ENCODE measurements at regions not wholly inside any gene's neighbourhood (a gene's known extent, or its start where the extent isn't known, plus 50 kb on each side); places are given as distances from the start of the nearest gene placed in this dataset.

GRCh38 chr17:70517816-70518215, 348.5 kb downstream of the KCNJ2 start:
- TF ChIP-seq FOS (IDR thresholded peaks at IDR 0.05; ENCODE audit: low read depth, low read length) (no peak), MAZ (IDR thresholded peaks at IDR 0.05; ENCODE audit: borderline replicate concordance, low read depth, low read length) (no peak), POLR2A (IDR thresholded peaks at IDR 0.05; ENCODE audit: low read depth, low read length) (no peak), BHLHE40 (IDR thresholded peaks at IDR 0.05; ENCODE audit: low read depth, low read length) (no peak), CEBPB (IDR thresholded peaks at IDR 0.05; ENCODE audit: low read depth, low read length) (no peak), MXI1 (IDR thresholded peaks at IDR 0.05; ENCODE audit: borderline replicate concordance, low read depth, low read length) (no peak), CHD1 (IDR thresholded peaks at IDR 0.05; ENCODE audit: low read depth, low read length) (no peak), MAFK (IDR thresholded peaks at IDR 0.05; ENCODE audit: low read depth, low read length) (no peak), SMC3 (IDR thresholded peaks at IDR 0.05; ENCODE audit: low read depth, low read length) (no peak), RFX5 (IDR thresholded peaks at IDR 0.05; ENCODE audit: low read depth, low read length) (no peak), RAD21 (IDR thresholded peaks at IDR 0.05; ENCODE audit: low read length) (no peak), USF2 (IDR thresholded peaks at IDR 0.05; ENCODE audit: low read depth, low read length) (no peak)
- TF ChIP-seq, protein P1, sequence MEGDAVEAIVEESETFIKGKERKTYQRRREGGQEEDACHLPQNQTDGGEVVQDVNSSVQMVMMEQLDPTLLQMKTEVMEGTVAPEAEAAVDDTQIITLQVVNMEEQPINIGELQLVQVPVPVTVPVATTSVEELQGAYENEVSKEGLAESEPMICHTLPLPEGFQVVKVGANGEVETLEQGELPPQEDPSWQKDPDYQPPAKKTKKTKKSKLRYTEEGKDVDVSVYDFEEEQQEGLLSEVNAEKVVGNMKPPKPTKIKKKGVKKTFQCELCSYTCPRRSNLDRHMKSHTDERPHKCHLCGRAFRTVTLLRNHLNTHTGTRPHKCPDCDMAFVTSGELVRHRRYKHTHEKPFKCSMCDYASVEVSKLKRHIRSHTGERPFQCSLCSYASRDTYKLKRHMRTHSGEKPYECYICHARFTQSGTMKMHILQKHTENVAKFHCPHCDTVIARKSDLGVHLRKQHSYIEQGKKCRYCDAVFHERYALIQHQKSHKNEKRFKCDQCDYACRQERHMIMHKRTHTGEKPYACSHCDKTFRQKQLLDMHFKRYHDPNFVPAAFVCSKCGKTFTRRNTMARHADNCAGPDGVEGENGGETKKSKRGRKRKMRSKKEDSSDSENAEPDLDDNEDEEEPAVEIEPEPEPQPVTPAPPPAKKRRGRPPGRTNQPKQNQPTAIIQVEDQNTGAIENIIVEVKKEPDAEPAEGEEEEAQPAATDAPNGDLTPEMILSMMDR (conservative IDR thresholded peaks at IDR 0.05; ENCODE audit: low read depth, low read length) = no peak

Data from IMR-90 (cell line).